ENCODE measurements at regions not wholly inside any gene's neighbourhood (a gene's known extent, or its start where the extent isn't known, plus 50 kb on each side); places are given as distances from the start of the nearest gene placed in this dataset.
A peak's percentile ranks its signal among the peaks of the same experiment; 100 is the strongest.

- DNase-seq (ENCODE audit: extremely low read depth in 1 of 4, low spot score in 3 of 4) = no peak
Measured at GRCh38 chr5:143492783-143493182, 89.3 kb upstream of the NR3C1 start.

GRCh38 chr5:143491646-143492045 is 88.2 kb upstream of the NR3C1 start:
- Histone ChIP-seq H3K27me3 (ENCODE audit: control insufficient read depth in 2 of 2, insufficient read depth in 2 of 2, low read length in 2 of 2) (0 out of 5 replicates have a peak, but pooled peaks cover 0 to under 1% of the 10 kb centered on the region in 2 experiments), H3K36me3 (ENCODE audit: control insufficient read depth, insufficient read depth, low read length) (no peaks in the 10 kb centered on the region), H3K9me3 (replicated peaks; ENCODE audit: control insufficient read depth, insufficient read depth, low read depth, low read length) (no peaks in the 10 kb centered on the region), H3K27ac (ENCODE audit: extremely low read depth, low read depth, low read length) (no peak overlapping the region), H3K4me1 (replicated peaks in 1 of 2; ENCODE audit: control insufficient read depth in 2 of 2, insufficient read depth in 2 of 2, low read length in 2 of 2) (no peaks in the 10 kb centered on the region), H3K9me1 (ENCODE audit: control insufficient read depth, insufficient read depth, low read length) (no peaks in the 10 kb centered on the region), H4K20me1 (replicated peaks; ENCODE audit: control insufficient read depth, insufficient read depth, low read length) (no peaks in the 10 kb centered on the region), H2AFZ (ENCODE audit: low read depth, low read length) (no peak overlapping the region), H3K79me2 (ENCODE audit: control insufficient read depth, insufficient read depth, low read length) (no peaks in the 10 kb centered on the region), H3K4me2 (ENCODE audit: insufficient read depth, low read length) (no peak overlapping the region), H3K9ac (ENCODE audit: insufficient read depth in 1 of 2, low read depth in 2 of 2, low read length in 2 of 2) (no peak overlapping the region), H3K4me3 (no peak overlapping the region)
- ChIA-PET CTCF (ENCODE audit: low intra/inter-chr PET ratio) (no interaction called here), POLR2A (interaction anchor here (1.5 kb wide), 1 partner anchor 10 kb away, joined by 4 read pairs; no protein-coding TSS in a partner anchor)
- BruUV-seq (replicated peaks) = no TSS peak
- in situ Hi-C loops (cut with MboI) (no loop called here), intact Hi-C loops (cut with micrococcal nuclease) (no loop called here)
- DNase-seq (ENCODE audit: extremely low read depth in 1 of 4, low spot score in 3 of 4) = no peak
- ATAC-seq = no peak
- 0% methylated on average over 3 of the region's 3 CpGs for WGBS (ENCODE audit: insufficient coverage, low coverage, missing lambda C conversion rate)
- no peak for FAIRE-seq
- no peak for TF ChIP-seq NR2C1 (IDR thresholded peaks at IDR 0.05)
- no peak for TF ChIP-seq NR2C1 (tag; IDR thresholded peaks at IDR 0.05)
- no peak for TF ChIP-seq UBTF (IDR thresholded peaks at IDR 0.05; ENCODE audit: borderline replicate concordance in 1 of 2, low read depth in 2 of 2, low read length in 2 of 2)
- no peak for TF ChIP-seq FOXA3 (CRISPR knock-in tag; conservative IDR thresholded peaks at IDR 0.05 in 1 of 2, IDR thresholded peaks at IDR 0.05 in 1 of 2)
- TF ChIP-seq ATF6 (CRISPR knock-in tag; IDR thresholded peaks at IDR 0.05) = no peak
- TF ChIP-seq MTA2 (IDR thresholded peaks at IDR 0.05; ENCODE audit: low read depth) = no peak
- no peak for TF ChIP-seq CEBPG (CRISPR knock-in tag; IDR thresholded peaks at IDR 0.05)
- no peak for TF ChIP-seq CEBPG (tag; conservative IDR thresholded peaks at IDR 0.05 in 1 of 2, IDR thresholded peaks at IDR 0.05 in 1 of 2)
- TF ChIP-seq ZNF707 (CRISPR knock-in tag; conservative IDR thresholded peaks at IDR 0.05) = no peak
- no peak for TF ChIP-seq DDX20 (tag; IDR thresholded peaks at IDR 0.05; ENCODE audit: low read depth)
- TF ChIP-seq GATAD2A (IDR thresholded peaks at IDR 0.05) = no peak

More at GRCh38 chr5:143492783-143493182, 89.3 kb upstream of the NR3C1 start:
- no peaks in the 10 kb centered on the region for H3K36me3 ChIP-seq (ENCODE audit: control insufficient read depth, insufficient read depth, low read length)
- no peaks in the 10 kb centered on the region for H3K9me1 ChIP-seq (ENCODE audit: control insufficient read depth, insufficient read depth, low read length)
- no peaks in the 10 kb centered on the region for H3K79me2 ChIP-seq (ENCODE audit: control insufficient read depth, insufficient read depth, low read length)
- in situ Hi-C loops (cut with MboI) = no loop called here
- H2AFZ ChIP-seq (ENCODE audit: low read depth, low read length) = no peak overlapping the region
- ChIA-PET CTCF (ENCODE audit: low intra/inter-chr PET ratio) (no interaction called here), POLR2A (interaction anchor here (1.5 kb wide), 1 partner anchor 8 kb away, joined by 4 read pairs; no protein-coding TSS in a partner anchor)
- no peak overlapping the region for H3K4me3 ChIP-seq
- H3K27me3 ChIP-seq (ENCODE audit: control insufficient read depth in 2 of 2, insufficient read depth in 2 of 2, low read length in 2 of 2) = no peaks in the 10 kb centered on the region
- no peak overlapping the region for H3K9ac ChIP-seq (ENCODE audit: insufficient read depth in 1 of 2, low read depth in 2 of 2, low read length in 2 of 2)
- H3K4me2 ChIP-seq (ENCODE audit: insufficient read depth, low read length) = no peak overlapping the region
- H4K20me1 ChIP-seq (replicated peaks; ENCODE audit: control insufficient read depth, insufficient read depth, low read length) = no peaks in the 10 kb centered on the region
- ATAC-seq (no peak), FAIRE-seq (no peak)
- no peak overlapping the region for H3K27ac ChIP-seq (ENCODE audit: extremely low read depth, low read depth, low read length)
- H3K9me3 ChIP-seq (replicated peaks; ENCODE audit: control insufficient read depth, insufficient read depth, low read depth, low read length) = no peaks in the 10 kb centered on the region
- no TSS peak for BruUV-seq (replicated peaks)
- no peaks in the 10 kb centered on the region for H3K4me1 ChIP-seq (replicated peaks in 1 of 2; ENCODE audit: control insufficient read depth in 2 of 2, insufficient read depth in 2 of 2, low read length in 2 of 2)
- intact Hi-C loops (cut with micrococcal nuclease) = no loop called here
- no peak for TF ChIP-seq GATAD2B (IDR thresholded peaks at IDR 0.05; ENCODE audit: borderline replicate concordance)
- peak; percentile 34; the same call in 1 of the 2 replicates for TF ChIP-seq ZNF316 (IDR thresholded peaks at IDR 0.05)
- TF ChIP-seq NFE2 (IDR thresholded peaks at IDR 0.05; ENCODE audit: low read depth) = 0 out of 2 replicates have a peak, but pooled peaks have one; percentile 21
- peak; percentile 24; the same call in 1 of the 2 replicates for TF ChIP-seq C11orf30 (IDR thresholded peaks at IDR 0.05; ENCODE audit: low read depth)
- peak; percentile 49 for TF ChIP-seq MAFG (tag; conservative IDR thresholded peaks at IDR 0.05)

Data from K562 (cell line).